Caco-2 (cell line): ENCODE measurements at regions not wholly inside any gene's neighbourhood (a gene's known extent, or its start where the extent isn't known, plus 50 kb on each side); places are given as distances from the start of the nearest gene placed in this dataset.

Experiments
- BruUV-seq: library from RNA; stranded (reverse); fragments of 400-500 nt; replicated peaks from 2 replicates; lab custom pipeline; 2021; lab: Mats Ljungman, UMichigan
- CTCF ChIA-PET: fragments of 300-600 bp; sonication (Branson Sonifier 250); formaldehyde crosslinking; loops from one replicate; lab custom pipeline; 2022; ENCODE audit warnings: antibody characterized with exemption; lab: Charles Lee
- POLR2A ChIA-PET: fragments of 300-600 bp; sonication (Branson Sonifier 250); formaldehyde crosslinking; loops from one replicate; lab custom pipeline; 2022; ENCODE audit warnings: antibody characterized with exemption; lab: Charles Lee
- DNase-seq, 2 experiments: peaks; one replicate each; pipeline versions ENCODE4 v3.0.0 to v3.0.0-alpha.2; 2020 to 2022
- H3K27me3 ChIP-seq: replicated peaks from 2 replicates; pipeline ENCODE4 v1.6.0; 2011; ENCODE audit warnings: low read length; ENCODE audit not compliant: control insufficient read depth, insufficient read depth
- H3K36me3 ChIP-seq: 2 replicates; pipeline ENCODE4 v1.5.1; 2011; ENCODE audit warnings: low read length; ENCODE audit not compliant: control insufficient read depth, insufficient read depth
- H3K4me1 ChIP-seq: fragments of 250-450 bp; sonication (Bioruptor Pico); 2 replicates; pipeline ENCODE4 v1.5.1; 2020; ENCODE audit warnings: mild to moderate bottlenecking
- H3K4me3 ChIP-seq: 2 replicates; pipeline ENCODE4 v1.5.1; 2011; ENCODE audit warnings: low read depth, mild to moderate bottlenecking, control low read depth, low read length
- H3K9me3 ChIP-seq: fragments of 250-450 bp; sonication (Bioruptor Pico); 2 replicates; pipeline ENCODE4 v1.5.1; 2020; ENCODE audit warnings: mild to moderate bottlenecking, moderate library complexity
- H3K27ac Mint-ChIP-seq: one replicate; pipeline ENCODE4 v1.8.0; 2022; ENCODE audit warnings: mixed read lengths; ENCODE audit not compliant: unreplicated experiment
- H3K27me3 Mint-ChIP-seq: one replicate; pipeline ENCODE4 v1.8.0; 2022; ENCODE audit warnings: mixed read lengths; ENCODE audit not compliant: insufficient read depth, unreplicated experiment
- H3K36me3 Mint-ChIP-seq: one replicate; pipeline ENCODE4 v1.8.0; 2022; ENCODE audit warnings: mild to moderate bottlenecking, mixed read lengths; ENCODE audit not compliant: insufficient read depth, unreplicated experiment
- H3K4me1 Mint-ChIP-seq: one replicate; pipeline ENCODE4 v1.8.0; 2022; ENCODE audit warnings: low read depth, mixed read lengths; ENCODE audit not compliant: unreplicated experiment
- H3K4me3 Mint-ChIP-seq: one replicate; pipeline ENCODE4 v1.8.0; 2022; ENCODE audit warnings: mild to moderate bottlenecking, moderate library complexity, mixed read lengths; ENCODE audit not compliant: unreplicated experiment
- H3K9me3 Mint-ChIP-seq: one replicate; pipeline ENCODE4 v1.8.0; 2022; ENCODE audit warnings: mixed read lengths; ENCODE audit not compliant: unreplicated experiment
- intact Hi-C: fragments of 100-400 bp; cut with micrococcal nuclease; formaldehyde crosslinking; loops from one replicate; pipeline ENCODE4 v1.10.0; 2022; ENCODE audit not compliant: unreplicated experiment
- TF ChIP-seq, protein P1 (sequence below), 2 experiments: fragments of 200-600 bp in 1 of 2; IDR thresholded peaks; 1 replicate in 1 of 2; 2 replicates in 1 of 2; pipeline versions ENCODE4 v1.5.1 to v1.8.0; 2011 to 2022; ENCODE audit warnings: antibody characterized with exemption in 1 of 2, control low read depth in 1 of 2, inconsistent platforms in 1 of 2, low read depth in 1 of 2, low read length in 1 of 2, mild to moderate bottlenecking in 1 of 2, moderate library complexity in 1 of 2; ENCODE audit not compliant: insufficient read depth in 1 of 2, severe bottlenecking in 1 of 2, unreplicated experiment in 1 of 2

- Histone ChIP-seq H3K36me3 (no peaks in the 10 kb centered on the region), H3K27me3 (no peaks in the 10 kb centered on the region), H3K4me3 (no peak overlapping the region), H3K4me1 (no peaks in the 10 kb centered on the region), H3K9me3 (no peaks in the 10 kb centered on the region)
- TF ChIP-seq, protein P1, sequence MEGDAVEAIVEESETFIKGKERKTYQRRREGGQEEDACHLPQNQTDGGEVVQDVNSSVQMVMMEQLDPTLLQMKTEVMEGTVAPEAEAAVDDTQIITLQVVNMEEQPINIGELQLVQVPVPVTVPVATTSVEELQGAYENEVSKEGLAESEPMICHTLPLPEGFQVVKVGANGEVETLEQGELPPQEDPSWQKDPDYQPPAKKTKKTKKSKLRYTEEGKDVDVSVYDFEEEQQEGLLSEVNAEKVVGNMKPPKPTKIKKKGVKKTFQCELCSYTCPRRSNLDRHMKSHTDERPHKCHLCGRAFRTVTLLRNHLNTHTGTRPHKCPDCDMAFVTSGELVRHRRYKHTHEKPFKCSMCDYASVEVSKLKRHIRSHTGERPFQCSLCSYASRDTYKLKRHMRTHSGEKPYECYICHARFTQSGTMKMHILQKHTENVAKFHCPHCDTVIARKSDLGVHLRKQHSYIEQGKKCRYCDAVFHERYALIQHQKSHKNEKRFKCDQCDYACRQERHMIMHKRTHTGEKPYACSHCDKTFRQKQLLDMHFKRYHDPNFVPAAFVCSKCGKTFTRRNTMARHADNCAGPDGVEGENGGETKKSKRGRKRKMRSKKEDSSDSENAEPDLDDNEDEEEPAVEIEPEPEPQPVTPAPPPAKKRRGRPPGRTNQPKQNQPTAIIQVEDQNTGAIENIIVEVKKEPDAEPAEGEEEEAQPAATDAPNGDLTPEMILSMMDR (IDR thresholded peaks at IDR 0.05; ENCODE audit: insufficient read depth in 1 of 2, low read depth in 1 of 2, low read length in 1 of 2, severe bottlenecking in 1 of 2, unreplicated experiment in 1 of 2) = no peak
- H3K27ac Mint-ChIP-seq = no peak overlapping the region
- CTCF ChIA-PET = no interaction called here
- no peak for DNase-seq
- no peaks in the 10 kb centered on the region for H3K27me3 Mint-ChIP-seq
- intact Hi-C loops = no loop called here
- H3K9me3 Mint-ChIP-seq = no peaks in the 10 kb centered on the region
- no peaks in the 10 kb centered on the region for H3K36me3 Mint-ChIP-seq
- POLR2A ChIA-PET = no interaction called here
- H3K4me1 Mint-ChIP-seq = peaks cover 11% of the 10 kb centered on the region
- no peak overlapping the region for H3K4me3 Mint-ChIP-seq
- BruUV-seq = no TSS peak
Measured at GRCh38 chr15:93312891-93313486, 224.0 kb upstream of the RGMA start.

- ChIA-PET CTCF (no interaction called here), POLR2A (no interaction called here)
- Histone ChIP-seq H3K27me3 (no peaks in the 10 kb centered on the region), H3K36me3 (no peaks in the 10 kb centered on the region), H3K9me3 (no peaks in the 10 kb centered on the region), H3K4me3 (no peak overlapping the region), H3K4me1 (no peaks in the 10 kb centered on the region)
- TF ChIP-seq, protein P1 (IDR thresholded peaks at IDR 0.05; ENCODE audit: insufficient read depth in 1 of 2, low read depth in 1 of 2, low read length in 1 of 2, severe bottlenecking in 1 of 2, unreplicated experiment in 1 of 2) = no peak
- no peaks in the 10 kb centered on the region for H3K9me3 Mint-ChIP-seq
- no peaks in the 10 kb centered on the region for H3K36me3 Mint-ChIP-seq
- no peak overlapping the region for H3K4me3 Mint-ChIP-seq
- H3K4me1 Mint-ChIP-seq = peaks cover 11% of the 10 kb centered on the region
- no TSS peak for BruUV-seq
- intact Hi-C loops = no loop called here
- H3K27ac Mint-ChIP-seq = no peak overlapping the region
- H3K27me3 Mint-ChIP-seq = no peaks in the 10 kb centered on the region
- no peak for DNase-seq
Measured at GRCh38 chr15:93311620-93312019, 222.6 kb upstream of the RGMA start.

DNA sequence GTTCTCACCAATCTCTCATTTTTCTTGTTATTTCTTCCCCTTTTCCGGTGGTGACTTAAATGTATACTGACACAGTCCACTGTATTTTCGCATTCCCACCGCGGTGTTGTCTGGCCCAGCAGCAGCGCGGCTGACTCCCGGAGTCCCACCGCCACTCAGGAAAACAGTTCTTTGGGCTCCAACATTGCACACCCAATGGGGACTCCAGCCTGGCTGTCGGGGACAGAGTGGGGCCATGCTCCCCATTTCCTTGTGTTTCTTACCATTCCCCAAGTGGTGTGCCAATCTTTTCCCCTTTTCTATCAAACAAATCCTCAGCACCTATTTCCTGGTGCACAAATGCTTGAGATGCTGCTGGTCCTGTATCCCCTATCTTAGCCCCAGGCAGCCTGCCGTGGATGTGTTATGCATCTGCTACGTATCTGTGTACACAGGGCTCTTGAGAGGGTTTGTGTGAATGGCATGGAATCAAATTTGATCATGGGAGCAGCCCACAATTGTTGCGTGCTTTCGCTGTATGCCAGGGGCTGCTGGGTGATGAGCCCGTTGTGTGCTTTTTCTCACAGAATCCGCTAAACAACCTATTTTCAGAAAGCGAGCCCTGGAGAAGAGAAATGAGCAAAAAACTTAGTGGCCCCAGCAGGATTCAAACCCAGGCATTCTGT is 219.1 kb upstream of the RGMA start:
- H3K36me3 Mint-ChIP-seq = no peaks in the 10 kb centered on the region
- TF ChIP-seq, protein P1 (IDR thresholded peaks at IDR 0.05; ENCODE audit: insufficient read depth in 1 of 2, low read depth in 1 of 2, low read length in 1 of 2, severe bottlenecking in 1 of 2, unreplicated experiment in 1 of 2) = no peak
- no peak overlapping the region for H3K27ac Mint-ChIP-seq
- H3K4me1 Mint-ChIP-seq = peaks cover 11% of the 10 kb centered on the region
- Histone ChIP-seq H3K9me3 (no peaks in the 10 kb centered on the region), H3K27me3 (no peaks in the 10 kb centered on the region), H3K4me3 (no peak overlapping the region), H3K4me1 (no peaks in the 10 kb centered on the region), H3K36me3 (no peaks in the 10 kb centered on the region)
- DNase-seq = no peak
- no peaks in the 10 kb centered on the region for H3K9me3 Mint-ChIP-seq
- POLR2A ChIA-PET = no interaction called here
- CTCF ChIA-PET = no interaction called here
- H3K27me3 Mint-ChIP-seq = peaks cover 2% of the 10 kb centered on the region
- intact Hi-C loops = no loop called here
- no TSS peak for BruUV-seq
- H3K4me3 Mint-ChIP-seq = no peak overlapping the region
